GM04503 (cell line): ENCODE measurements at regions not wholly inside any gene's neighbourhood (a gene's known extent, or its start where the extent isn't known, plus 50 kb on each side); places are given as distances from the start of the nearest gene placed in this dataset.

ENCODE experiments used
- DNase-seq: peaks from one replicate; pipeline ENCODE4 v3.0.0-alpha.2; 2012; ENCODE audit warnings: low read depth

DNA sequence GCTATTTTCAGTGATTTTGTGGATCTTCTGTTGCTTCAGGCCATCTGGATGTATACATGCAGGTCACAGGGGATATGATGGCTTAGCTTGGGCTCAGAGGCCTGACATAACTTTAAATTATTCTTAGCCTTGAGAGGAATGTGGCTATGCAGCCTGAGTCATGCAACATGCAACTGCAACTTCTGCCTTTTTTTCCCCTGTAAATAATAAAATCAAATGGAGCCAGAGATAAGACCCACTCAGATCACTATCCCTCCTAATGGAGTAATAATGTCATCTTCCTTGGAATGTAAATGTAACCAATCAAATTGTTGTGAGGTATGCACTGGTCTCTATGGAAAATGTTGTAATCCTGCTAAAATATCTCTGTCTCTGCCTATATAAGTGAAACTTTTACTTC lies 54.9 kb downstream of the MAGEB17 start:
- no peak for DNase-seq

DNA sequence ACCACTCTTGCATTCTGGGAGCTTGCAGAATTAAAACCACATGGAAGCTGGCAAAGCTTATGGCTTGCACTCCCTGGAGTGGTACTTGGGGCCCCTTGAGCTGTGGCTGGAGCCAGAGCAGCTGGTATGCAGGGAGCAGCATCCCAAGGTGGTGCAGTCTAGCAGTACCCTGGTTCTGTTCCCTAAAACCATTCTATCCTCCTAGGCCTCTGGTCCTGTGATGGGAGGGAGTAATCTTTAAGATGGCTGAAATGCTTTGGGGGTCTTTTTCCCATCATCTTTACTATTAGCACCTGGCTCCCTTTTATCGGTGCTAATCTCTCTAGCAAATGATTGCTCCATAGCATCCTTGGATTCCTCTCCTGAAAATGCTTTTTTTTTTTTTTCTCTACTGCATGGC lies 56.1 kb downstream of the MAGEB17 start:
- DNase-seq = no peak

- peak; percentile 22 for DNase-seq
These were observed 71.9 kb downstream of the MAGEB17 start for GRCh38 chrX:16239211-16239610.

DNA sequence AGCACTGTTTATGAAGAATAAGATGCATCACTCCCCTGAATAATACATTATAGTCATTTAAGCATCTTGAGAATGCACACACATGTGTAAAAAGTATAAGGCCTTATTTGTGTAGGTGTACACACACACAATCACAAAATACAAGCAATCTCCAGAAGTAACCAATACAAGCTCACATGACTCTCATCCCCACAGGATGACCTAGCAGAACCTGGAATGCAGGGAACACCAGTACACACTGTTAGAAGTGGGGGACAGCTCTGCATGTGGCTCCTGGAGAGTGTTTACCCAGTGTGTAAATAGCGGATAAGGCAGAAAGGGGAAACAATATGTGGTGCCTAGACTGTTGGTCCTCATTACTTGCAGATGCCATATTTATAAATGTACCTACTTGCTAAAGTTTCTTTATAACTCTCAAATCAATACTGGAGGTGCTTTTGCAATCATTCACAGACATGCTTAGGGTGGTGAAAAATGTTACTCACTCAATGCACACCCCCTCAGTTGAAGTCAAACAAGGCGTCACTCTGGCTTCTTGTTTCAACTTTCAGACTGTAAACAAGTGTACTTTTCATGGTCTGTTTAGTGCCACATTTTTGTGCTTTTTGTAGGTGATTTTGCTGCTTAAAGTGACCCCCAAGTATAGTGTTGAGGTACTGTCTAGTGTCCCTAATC lies 73.1 kb downstream of the MAGEB17 start:
- no peak for DNase-seq

GRCh38 chrX:16240968-16241367 lies 73.7 kb downstream of the MAGEB17 start:
- no peak for DNase-seq

DNA sequence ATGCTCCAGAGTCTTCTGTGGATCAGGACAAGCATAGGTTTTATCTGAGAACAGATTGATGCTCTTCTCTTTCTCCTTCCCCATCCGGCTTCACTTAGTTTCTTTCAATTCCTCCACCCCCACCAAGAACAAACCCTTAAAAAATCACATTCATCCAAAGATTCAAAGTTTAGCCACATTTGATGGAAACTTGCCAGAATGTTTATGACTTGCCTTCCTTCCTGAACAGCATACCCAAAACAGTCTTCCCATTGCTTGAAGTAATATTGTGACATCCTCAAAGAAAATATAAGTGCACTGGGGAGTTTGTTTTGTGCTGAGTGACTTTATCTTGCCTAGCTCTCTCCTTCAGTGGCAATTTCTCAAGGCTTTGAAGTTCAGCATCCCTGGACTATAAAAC lies 83.0 kb downstream of the MAGEB17 start:
- DNase-seq = peak; percentile 31

- DNase-seq = no peak
These were observed 84.5 kb downstream of the MAGEB17 start for GRCh38 chrX:16251782-16252181.

DNA sequence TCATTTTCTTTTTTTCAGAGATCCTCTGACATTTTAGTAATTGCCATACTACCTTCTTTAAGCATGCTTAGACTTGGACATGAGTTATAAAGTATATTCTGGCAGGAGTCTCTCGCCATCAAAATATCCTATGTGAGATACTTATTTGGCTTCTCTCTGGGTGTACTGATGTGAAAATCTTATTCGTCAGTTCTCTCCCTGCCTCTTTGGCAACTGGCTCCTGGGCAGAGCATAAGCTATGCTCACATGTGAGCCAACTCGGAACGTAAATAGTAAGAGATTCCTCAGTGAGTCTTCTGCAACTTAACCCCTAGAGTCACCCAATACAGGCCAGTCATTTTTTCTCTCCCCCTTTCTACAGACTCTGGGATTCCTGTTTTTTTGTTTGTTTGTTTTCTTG lies 91.6 kb downstream of the MAGEB17 start:
- DNase-seq = no peak

DNA sequence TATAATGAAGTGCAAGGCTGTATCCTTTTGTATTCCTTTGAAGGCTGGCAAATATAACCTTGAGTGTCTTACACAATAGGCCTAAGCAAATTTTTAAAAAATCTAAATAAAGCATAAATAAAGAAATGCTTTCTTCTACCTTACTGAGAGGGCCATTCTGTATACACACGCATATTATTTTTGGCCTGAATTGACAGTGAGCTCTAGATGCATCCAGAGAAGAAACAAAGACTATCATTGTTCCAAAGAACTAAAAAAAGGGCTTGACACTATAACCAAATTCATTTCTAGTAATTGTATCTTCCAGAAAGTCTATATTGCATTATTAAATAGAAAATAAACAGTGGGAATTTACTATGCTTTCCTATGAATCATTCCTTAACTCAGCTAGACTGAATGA lies 100.2 kb downstream of the MAGEB17 start:
- no peak for DNase-seq

DNA sequence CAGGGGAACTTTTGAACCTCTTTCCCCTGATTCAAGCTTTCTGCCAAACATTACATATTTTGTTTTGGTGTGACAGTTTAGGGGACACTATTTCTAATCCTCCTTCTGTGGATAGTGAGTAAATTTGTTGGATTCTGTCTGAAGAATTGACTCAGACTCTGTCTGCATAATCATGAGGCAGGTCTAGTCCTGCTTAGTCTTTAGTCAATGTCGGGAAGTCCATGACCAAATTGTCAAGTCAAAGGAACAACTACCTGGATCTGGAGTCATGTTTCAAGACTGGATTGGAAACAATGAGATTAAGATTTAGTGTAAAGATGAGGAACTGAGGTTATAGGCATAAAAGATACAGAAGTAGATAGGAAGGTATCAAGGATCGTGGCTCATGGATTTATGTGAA lies 100.9 kb downstream of the MAGEB17 start:
- DNase-seq = no peak

DNA sequence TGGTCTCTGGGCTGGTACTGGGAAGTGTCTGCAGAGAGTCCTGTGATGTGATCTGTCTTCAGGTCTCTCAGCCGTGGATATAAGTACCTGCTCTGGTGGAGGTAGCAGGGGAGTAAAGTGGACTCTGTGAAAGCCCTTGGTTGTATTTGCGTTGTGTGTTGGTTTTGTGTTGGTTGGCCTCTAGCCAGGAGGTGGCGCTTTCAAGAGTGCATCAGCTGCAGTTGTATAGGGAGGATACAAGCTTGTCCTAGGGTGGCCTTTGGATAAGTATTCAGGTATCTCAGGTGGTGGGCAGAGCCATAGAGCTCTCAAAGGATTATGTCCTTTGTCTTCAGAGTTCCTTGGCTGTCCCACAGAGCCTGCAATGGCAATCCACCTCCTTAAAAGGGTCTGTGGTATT lies 111.6 kb downstream of the MAGEB17 start:
- DNase-seq = no peak

DNA sequence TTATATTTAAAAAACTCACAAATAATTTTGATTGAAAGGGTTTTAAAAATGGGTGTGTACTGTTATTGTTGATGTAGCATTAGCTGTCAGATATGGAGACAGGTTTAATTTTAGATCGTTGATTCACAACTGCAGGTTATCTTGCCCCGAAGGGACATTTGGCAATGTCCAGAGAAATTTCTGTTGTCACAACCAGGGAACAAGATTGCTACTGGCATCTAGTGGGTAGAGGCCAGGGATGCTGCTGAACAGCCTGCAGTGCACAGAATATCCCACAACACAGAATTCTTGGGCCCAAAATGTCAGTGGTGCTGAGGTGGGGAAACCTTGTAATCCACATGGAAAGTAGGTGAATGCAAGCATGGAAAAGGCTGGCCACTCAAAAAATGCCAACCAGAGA lies 114.9 kb downstream of the MAGEB17 start:
- no peak for DNase-seq

DNA sequence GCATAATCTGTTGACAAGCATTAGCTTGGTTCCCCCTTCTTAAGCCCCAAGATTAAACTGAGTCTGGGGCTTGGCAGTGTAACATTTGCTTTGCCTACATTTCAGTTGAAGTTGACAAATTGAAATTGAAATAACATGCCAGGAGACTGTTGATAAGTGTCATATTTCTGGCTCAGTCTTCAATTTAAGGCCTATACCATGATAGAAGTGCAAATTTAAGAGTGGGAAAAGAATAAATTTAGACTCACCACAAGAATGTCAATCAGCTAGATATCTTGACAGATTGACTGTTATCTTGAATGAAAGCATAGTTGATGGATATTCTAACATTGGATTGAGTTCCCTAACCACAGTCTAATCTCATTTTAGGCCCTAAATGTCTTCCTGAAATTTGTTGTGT lies 117.6 kb downstream of the MAGEB17 start:
- no peak for DNase-seq

GRCh38 chrX:16290997-16291396 lies 123.7 kb downstream of the MAGEB17 start:
- no peak for DNase-seq

DNA sequence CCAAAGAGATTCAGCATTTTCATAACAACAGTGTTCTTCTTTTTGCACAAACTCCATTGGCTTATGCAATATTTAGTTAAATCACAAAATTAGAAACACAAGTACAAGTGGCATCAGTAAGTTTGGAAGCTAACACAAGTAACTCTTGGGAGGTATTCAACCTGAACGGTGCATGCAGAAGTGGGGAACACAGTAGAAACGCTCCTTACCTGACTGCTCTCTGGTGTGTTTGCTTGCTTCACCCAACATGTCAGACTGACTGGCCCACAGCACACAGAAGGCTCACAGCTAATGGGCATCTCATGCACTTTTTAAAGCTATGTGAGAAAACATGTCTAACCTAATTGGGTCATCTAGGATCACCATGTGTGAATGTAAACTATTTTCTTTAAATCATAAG lies 133.6 kb downstream of the MAGEB17 start:
- DNase-seq = no peak

DNA sequence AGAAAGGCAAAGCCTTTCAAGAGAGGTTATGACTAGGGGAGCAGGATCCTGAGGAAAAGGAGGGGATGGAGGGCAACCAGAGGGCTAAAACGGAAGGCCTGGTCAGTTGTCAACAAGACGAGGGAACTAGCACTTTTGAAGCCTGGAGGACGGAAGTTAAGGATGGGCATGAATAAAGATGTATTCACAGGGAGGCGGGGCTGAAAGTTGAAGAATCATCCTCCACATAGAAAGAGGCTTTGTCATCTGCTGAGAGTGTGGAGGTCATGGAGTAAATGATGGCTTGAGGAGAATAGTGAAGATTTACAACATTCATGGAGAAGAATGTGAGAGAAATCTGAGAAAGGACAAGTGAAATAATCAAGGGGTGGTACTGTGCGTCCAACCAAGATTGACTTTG lies 137.5 kb downstream of the MAGEB17 start:
- DNase-seq = no peak

GRCh38 chrX:16305187-16305586 lies 137.9 kb downstream of the MAGEB17 start:
- DNase-seq = no peak

DNA sequence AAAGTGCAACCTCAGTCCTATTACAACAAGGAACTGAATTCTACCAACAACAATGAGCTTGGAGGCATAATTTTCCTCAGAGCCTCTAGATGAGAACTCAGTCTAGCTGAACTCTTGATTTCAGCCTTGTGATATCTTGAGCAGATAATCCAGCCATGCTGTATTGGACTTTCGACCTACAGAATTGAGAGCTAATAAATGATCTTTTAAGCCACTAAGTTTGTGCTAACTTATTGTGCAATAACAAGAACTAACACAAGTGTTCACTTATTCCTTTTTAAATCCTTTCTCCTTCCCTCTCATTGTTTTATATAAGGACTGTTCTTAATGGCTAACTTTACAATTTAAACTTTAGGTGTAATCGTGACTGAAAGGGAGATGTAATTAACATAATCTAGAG lies 140.7 kb downstream of the MAGEB17 start:
- DNase-seq = no peak

DNA sequence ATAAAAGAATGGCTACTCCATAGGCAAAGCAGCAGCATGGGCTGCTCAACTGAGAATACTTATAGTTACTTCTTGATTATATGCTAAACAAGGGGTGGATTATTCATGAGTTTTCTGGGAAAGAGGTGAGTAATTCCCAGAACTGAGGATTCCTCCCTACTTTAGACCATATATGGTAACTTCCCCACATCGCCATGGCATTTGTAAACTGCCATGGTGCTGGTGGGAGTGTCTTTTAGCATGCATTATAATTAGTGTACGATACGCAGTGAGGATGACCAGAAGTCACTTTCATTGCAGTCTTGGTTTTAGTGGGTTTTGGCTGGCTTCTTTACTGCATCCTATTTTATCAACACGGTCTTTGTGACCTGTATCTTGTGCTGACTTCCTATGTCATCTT lies 141.5 kb downstream of the MAGEB17 start:
- no peak for DNase-seq

DNA sequence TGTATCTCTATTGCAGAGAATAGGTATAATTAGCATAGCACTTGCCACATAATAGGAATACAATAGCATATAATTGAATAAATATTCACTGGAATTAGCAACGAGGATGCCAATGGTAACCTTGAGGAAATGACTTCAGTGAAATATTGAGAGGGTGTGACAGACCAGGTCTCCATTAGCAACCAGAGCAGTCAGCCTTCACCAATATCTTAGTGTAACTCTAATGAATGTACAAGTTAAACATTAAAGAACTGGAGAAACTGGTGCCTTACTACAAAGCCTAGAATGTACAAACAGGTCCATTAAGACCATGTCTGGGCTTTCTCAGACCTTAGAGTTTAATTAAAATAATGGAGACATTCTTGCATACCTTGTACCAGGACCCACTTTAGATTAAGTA lies 143.0 kb downstream of the MAGEB17 start:
- no peak for DNase-seq

DNA sequence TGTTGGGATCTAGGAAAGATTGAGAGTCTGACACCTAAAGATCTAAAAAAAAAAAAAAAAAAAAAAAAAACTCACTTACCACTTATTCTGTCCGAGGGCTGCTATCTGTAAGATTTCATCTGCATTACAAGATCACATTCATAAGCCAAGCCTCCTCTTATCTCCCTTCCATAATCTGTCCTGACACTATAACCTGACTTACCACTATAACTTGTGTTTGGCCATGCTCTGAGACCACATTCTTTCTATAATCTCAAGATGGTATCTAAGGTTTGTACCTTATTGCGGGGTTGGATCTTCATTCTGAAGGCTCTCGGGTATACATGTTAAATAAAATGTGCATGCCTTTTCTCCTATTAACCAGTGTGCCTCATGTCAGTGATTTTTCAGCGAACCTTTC lies 144.4 kb downstream of the MAGEB17 start:
- no peak for DNase-seq

- no peak for DNase-seq
These were observed 145.7 kb downstream of the MAGEB17 start for GRCh38 chrX:16312761-16313623.

GRCh38 chrX:16316331-16316730 lies 149.1 kb downstream of the MAGEB17 start:
- DNase-seq = no peak

GRCh38 chrX:16319929-16320328 lies 152.6 kb downstream of the MAGEB17 start:
- no peak for DNase-seq
